Colon (tissue), 2 donors: ENCODE measurements at regions not wholly inside any gene's neighbourhood (a gene's known extent, or its start where the extent isn't known, plus 50 kb on each side); places are given as distances from the start of the nearest gene placed in this dataset.
"Not testable (repeated sequence)": the region's sequence is repeated elsewhere in the genome, so short reads cannot be mapped to it uniquely, and the experiment has no call there.

Experiments
- FAIRE-seq: peaks from 2 replicates; lab custom pipeline; 2012; peaks lifted over from hg19 to GRCh38; lab: Jason Lieb, UNC
- donor health status: control.
- donor health status: control.

GRCh38 chr19:32038961-32039360 is 306.4 kb upstream of the ZNF507 start:
- FAIRE-seq: no peak

DNA sequence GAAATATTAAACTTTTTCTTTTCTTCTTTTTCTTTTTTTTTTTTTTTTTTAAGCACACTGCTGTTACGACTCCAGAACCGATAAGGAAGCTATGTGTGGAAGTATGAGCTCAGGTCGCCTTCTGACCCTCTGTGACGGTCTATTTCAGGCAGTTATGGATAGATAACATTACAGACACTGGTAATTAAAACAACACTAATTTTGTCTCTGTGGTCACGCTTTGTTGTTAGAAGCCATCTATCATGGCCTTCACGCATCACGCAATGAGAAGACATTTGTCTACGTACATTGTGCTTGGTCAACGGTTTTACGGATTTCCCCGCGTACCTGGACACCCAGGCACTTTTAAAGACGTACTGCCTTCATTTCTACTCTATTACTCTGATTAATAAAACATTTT is 306.0 kb upstream of the ZNF507 start:
- FAIRE-seq: no peak

GRCh38 chr19:32040236-32040635 is 305.2 kb upstream of the ZNF507 start:
- no peak for FAIRE-seq

DNA sequence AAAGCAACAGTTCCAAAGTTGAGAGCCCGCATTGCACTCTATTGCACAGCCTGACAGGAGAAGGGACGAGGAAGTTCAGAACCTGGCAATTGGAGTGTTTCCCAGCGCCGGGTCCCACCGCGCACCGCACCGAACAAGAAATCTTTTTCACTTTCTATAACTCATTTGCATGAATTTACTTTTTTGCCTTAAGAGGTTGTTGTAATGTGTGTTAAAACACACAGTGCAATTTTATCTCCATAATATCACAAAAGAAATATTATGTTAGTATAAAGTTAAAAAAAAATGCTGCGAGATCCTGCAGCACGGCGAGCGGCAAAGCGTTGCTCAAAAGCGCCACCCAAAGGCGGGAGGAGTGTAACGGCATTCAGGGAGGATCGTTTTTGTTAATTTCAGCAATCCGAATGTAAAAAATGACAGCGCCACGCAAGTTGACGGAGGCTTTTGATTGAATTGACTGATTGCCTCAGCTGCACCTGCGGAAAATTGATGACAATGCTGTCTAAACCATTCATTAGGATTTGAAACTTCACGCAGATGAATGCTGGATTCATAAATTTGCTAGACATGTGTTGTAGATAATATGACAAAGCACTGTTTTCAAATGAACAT is 303.6 kb upstream of the ZNF507 start:
- FAIRE-seq: no peak

DNA sequence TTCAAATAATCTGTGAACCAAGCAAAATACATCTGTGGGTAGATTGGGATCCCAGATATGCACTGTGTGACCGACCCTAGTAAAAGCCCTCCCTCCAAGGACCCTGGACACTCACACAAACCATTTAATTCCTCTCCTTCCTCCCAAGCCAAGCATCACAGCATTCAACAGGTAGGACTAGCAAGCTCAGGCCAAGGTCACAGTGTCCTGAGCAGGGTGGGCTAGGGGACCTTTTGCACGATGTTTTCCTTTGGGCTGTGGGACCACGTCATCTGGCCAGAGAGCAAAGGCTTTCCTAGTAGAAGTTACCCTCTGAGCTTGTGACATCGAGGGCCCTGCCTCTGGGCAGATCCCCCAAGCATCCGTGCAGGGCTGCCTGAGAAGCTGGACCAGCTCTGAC is 297.6 kb upstream of the ZNF507 start:
- FAIRE-seq: no peak

DNA sequence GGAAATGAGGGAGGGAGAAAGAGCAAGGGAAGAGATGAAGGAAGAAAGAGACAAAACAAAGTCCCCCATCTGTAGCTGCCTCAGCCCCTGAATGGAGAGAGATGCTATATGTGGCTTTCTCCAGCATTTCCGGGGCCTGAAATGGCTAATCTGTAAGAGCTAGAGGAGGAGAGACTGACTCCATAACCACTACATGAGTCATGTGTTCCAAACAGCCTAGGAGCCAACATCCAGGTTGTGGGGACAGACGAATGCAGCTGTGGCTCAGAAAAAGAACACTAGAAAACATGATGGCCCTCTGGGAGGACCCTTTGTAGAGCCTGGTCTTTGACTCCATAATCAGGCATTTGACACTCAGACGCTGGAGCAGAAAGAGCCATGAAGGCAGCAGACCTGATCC is 292.0 kb upstream of the ZNF507 start:
- no peak for FAIRE-seq

GRCh38 chr19:32053861-32054260 is 291.5 kb upstream of the ZNF507 start:
- FAIRE-seq: no peak

GRCh38 chr19:32058131-32058530 is 287.3 kb upstream of the ZNF507 start:
- no peak for FAIRE-seq

- FAIRE-seq: no peak
These were observed 284.1 kb upstream of the ZNF507 start for GRCh38 chr19:32061315-32061714.

DNA sequence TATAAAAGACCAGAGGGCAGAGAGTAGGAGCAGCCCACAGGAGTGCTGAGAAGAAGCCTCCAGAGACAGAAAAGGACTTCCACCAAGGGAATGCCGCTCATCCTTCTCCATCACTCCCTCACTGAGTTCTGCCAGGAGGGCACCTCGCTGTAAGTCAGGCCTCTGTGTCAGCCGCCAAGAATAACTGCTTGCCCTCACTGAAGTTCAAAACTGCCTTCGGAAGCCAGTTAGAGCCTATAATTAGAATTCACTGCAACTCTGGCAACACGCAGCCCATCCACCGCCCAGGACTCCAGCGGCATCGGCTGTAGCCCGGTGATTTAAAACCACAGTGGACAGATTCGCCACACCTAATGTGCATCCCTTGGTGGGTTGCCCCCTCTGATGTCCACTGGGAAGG is 281.8 kb upstream of the ZNF507 start:
- FAIRE-seq: no peak

DNA sequence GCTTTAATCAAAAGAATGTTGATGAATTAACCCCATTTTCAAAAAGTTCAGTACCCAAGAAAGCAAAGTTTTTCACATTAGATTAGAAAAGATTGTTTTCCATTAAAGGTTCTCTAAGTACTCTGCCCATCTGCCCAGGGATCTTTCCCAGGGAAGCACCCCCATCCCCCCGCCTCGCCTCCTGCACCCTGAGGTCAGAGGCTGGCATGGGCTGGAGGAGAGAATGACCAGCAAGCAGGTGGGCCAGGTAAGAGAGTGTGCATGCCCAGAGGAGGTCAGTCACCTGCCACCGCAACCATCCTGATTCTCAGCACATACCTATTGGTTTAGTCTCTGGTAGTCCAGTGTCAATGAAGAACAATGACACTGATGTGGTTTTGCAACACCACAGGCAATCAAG is 279.4 kb upstream of the ZNF507 start:
- FAIRE-seq: no peak

- FAIRE-seq: no peak
These were observed 277.7 kb upstream of the ZNF507 start for GRCh38 chr19:32067685-32068084.

DNA sequence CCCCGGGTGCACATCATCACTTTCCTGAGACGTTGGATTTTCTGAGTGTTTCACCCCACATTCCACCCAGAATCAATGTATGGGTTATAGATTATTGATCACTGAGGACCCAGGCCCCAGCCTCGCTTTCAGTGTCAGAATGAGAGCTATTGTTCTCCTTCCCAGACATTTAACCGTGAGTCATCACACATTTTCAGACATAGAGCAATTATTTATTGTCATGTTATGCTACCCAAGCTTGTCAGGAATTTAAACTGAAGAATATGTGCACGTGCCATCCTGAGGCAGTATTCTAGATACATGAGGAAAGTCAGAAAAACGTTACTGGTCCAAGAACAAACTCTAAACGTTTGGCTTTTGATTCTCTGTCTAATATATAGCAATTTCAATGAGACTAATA is 276.6 kb upstream of the ZNF507 start:
- FAIRE-seq: no peak

GRCh38 chr19:32070101-32070500 is 275.3 kb upstream of the ZNF507 start:
- FAIRE-seq: no peak

- no peak for FAIRE-seq
These were observed 263.4 kb upstream of the ZNF507 start for GRCh38 chr19:32082028-32082427.

DNA sequence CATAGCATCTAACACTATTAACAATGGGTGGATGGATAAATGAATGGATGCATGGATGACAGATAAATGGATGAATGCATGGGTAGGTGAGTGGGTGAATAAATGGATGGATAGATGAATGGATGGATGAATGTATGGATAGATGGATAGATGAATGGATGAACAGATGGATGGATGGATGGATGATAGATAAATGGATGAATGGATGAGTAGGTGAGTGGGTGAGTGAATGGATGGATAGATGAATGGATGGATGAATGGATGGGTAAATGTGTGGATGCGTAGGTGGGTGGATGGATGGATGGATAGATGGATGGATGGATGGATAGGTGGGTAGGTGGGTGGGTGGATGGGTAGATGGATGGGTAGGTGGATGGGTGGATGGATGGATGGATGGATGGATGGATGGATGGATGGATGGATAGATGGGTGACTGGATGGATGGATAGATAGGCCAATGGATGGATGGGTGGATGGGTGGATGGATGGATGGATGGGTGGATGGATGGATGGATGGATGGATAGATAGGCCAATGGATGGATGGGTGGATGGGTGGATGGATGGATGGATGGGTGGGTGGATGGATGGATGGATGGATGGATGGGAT is 260.6 kb upstream of the ZNF507 start:
- FAIRE-seq: not testable (repeated sequence)

DNA sequence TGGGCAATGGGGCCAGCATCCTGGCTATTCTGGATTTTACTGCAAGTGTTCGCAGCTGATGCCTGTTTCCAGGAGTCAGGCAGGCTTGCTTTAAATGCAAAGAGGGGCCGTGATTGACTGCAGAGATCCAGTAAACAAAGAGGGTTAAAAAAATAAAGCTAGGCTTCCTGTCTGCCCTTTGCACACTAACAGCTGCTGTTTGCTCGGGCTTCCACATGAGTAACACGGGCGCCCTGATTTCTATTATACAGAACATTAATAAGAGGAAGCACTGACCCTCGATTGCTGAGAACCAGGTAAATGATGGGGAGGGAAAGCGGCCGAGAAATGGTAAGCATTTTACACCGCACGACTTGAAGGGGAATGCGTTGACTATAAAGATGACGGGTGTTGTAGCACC is 254.2 kb upstream of the ZNF507 start:
- no peak for FAIRE-seq

GRCh38 chr19:32097011-32097410 is 248.4 kb upstream of the ZNF507 start:
- FAIRE-seq: no peak

- no peak for FAIRE-seq
These were observed 247.8 kb upstream of the ZNF507 start for GRCh38 chr19:32097620-32098019.

- FAIRE-seq: no peak
These were observed 246.4 kb upstream of the ZNF507 start for GRCh38 chr19:32098968-32099367.

DNA sequence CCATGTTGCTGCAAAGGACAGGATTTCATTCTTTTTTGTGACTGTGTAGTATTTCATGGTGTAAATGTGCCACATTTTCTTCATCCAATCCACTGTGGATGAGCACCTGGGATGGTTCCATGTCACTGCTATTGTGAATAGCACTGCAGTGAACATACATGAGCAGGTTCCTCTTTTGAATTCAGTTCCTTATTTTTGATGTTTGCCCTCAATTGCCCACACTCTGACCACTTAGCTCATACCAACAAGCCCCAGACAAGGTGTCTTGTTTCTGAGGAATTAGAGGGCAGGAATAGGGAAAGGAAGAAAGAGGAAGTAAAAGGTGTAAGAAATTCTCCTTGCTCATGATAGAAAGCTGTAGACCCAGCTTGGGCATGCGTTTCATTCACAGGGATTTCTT is 244.2 kb upstream of the ZNF507 start:
- FAIRE-seq: no peak

DNA sequence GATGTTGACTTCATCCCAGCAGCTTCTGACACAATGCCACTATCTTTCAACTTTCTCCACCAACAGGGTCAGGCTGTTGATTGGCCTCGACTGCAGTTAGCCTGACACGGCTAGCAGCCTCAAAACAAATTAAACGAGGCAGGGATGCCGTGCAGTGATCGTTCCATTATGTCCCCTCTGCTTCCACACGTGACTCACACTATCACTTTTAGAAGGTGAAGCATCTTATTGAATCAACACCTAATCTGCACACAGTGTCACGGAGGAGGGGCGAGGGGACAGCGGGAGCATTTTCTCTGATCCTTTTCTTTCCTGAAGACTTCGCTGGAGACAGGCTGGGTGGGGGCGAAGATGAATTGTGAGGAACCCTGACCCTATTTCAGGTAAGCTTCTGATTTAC is 241.9 kb upstream of the ZNF507 start:
- FAIRE-seq: no peak

- FAIRE-seq: no peak
These were observed 241.1 kb upstream of the ZNF507 start for GRCh38 chr19:32104153-32104849.

DNA sequence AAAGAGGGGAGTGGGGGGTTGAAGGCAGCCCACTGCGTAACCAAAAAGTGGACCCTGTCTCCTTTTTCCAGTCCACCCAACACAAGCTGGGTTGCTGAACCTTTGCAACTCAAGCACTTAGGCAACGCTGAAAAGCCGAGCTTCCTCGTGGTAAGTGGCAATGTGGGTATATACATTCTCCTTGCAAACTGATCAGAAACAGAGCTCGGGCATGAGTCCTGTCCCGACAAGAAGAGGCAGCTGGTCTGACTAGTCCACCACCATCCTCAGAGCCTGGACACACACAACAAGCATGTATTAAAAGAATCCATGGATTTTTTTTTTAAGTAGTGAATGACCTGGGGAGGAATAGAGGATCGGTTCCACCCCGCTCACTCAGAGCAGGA is 240.6 kb upstream of the ZNF507 start:
- FAIRE-seq: no peak
